IMR-90 (cell line): ENCODE measurements at regions not wholly inside any gene's neighbourhood (a gene's known extent, or its start where the extent isn't known, plus 50 kb on each side); places are given as distances from the start of the nearest gene placed in this dataset.

Experiments used
- ATAC-seq: fragments of 200-7000 bp; cut with Tn5 transposase; 2 replicates; pipeline ENCODE4 v1.9.1; 2020; ENCODE audit warnings: low read depth, mild to moderate bottlenecking, moderate library complexity
- BruUV-seq: library from RNA; stranded (reverse); fragments of 400-500 nt; replicated peaks from 2 replicates; lab custom pipeline; 2021; lab: Mats Ljungman, UMichigan
- CTCF ChIA-PET: fragments of 300-600 bp; formaldehyde crosslinking; extraction: SDS; loops from one replicate; lab custom pipeline; 2021; ENCODE audit warnings: antibody characterized with exemption; lab: Yijun Ruan, JAX
- POLR2A ChIA-PET: fragments of 300-600 bp; sonication (Branson Sonifier 250); formaldehyde crosslinking; loops from one replicate; lab custom pipeline; 2022; ENCODE audit warnings: antibody characterized with exemption; ENCODE audit not compliant: unreplicated experiment; lab: Charles Lee
- DNase-seq: peaks from one replicate; pipeline ENCODE4 v3.0.0; 2013
- H2AFZ ChIP-seq: replicated peaks from 2 replicates; pipeline ENCODE3; 2013; ENCODE audit warnings: low read length, mild to moderate bottlenecking; ENCODE audit not compliant: poor library complexity
- H2AK5ac ChIP-seq: 2 replicates; pipeline ENCODE4 v1.6.1; 2013; ENCODE audit warnings: low read depth, low read length, inconsistent platforms
- H2AK9ac ChIP-seq: replicated peaks from 2 replicates; pipeline ENCODE3; 2013; ENCODE audit warnings: mild to moderate bottlenecking, low read depth, low read length, moderate library complexity; ENCODE audit not compliant: poor library complexity
- H2BK120ac ChIP-seq: 2 replicates; pipeline ENCODE4 v1.6.1; 2013; ENCODE audit warnings: low read depth, low read length, inconsistent platforms
- H2BK15ac ChIP-seq: 3 replicates; pipeline ENCODE4 v1.6.1; 2013; ENCODE audit warnings: low read depth, low read length, inconsistent platforms
- H2BK20ac ChIP-seq: 2 replicates; pipeline ENCODE4 v1.6.1; 2013; ENCODE audit warnings: low read depth, mild to moderate bottlenecking, inconsistent platforms, low read length, moderate library complexity
- H2BK5ac ChIP-seq: 2 replicates; pipeline ENCODE4 v1.6.1; 2013; ENCODE audit warnings: mild to moderate bottlenecking, low read depth, low read length, inconsistent platforms; ENCODE audit not compliant: poor library complexity, severe bottlenecking
- H3K14ac ChIP-seq: replicated peaks from 2 replicates; pipeline ENCODE4 v1.6.1; 2013; ENCODE audit warnings: low read depth, low read length, inconsistent platforms
- H3K18ac ChIP-seq: 2 replicates; pipeline ENCODE4 v1.6.1; 2013; ENCODE audit warnings: low read depth, low read length, control low read depth
- H3K23ac ChIP-seq: 2 replicates; pipeline ENCODE4 v1.6.1; 2013; ENCODE audit warnings: low read depth, low read length, inconsistent platforms
- H3K27ac ChIP-seq: 2 replicates; pipeline ENCODE4 v1.5.1; 2013; ENCODE audit warnings: mild to moderate bottlenecking, control low read depth, low read length; ENCODE audit not compliant: insufficient read depth
- H3K27me3 ChIP-seq: 2 replicates; pipeline ENCODE4 v1.6.1; 2013; ENCODE audit warnings: low read length; ENCODE audit not compliant: control insufficient read depth, insufficient read depth
- H3K36me3 ChIP-seq: 2 replicates; pipeline ENCODE4 v1.6.1; 2013; ENCODE audit warnings: low read length, mixed read lengths; ENCODE audit not compliant: control insufficient read depth, insufficient read depth
- H3K4ac ChIP-seq: 2 replicates; pipeline ENCODE4 v1.6.1; 2013; ENCODE audit warnings: low read depth, low read length, inconsistent platforms
- H3K4me1 ChIP-seq: 2 replicates; pipeline ENCODE4 v1.6.1; 2013; ENCODE audit warnings: low read length, mixed read lengths; ENCODE audit not compliant: control insufficient read depth, insufficient read depth
- H3K4me2 ChIP-seq: 2 replicates; pipeline ENCODE4 v1.6.1; 2013; ENCODE audit warnings: low read depth, mild to moderate bottlenecking, control low read depth, low read length, moderate library complexity
- H3K4me3 ChIP-seq: 2 replicates; pipeline ENCODE4 v1.5.1; 2013; ENCODE audit warnings: low read depth, mild to moderate bottlenecking, control low read depth, low read length, moderate library complexity; ENCODE audit not compliant: insufficient read depth
- H3K56ac ChIP-seq: 2 replicates; pipeline ENCODE4 v1.6.1; 2013; ENCODE audit warnings: low read length, inconsistent platforms; ENCODE audit not compliant: insufficient read depth; ENCODE audit errors: extremely low read depth
- H3K79me1 ChIP-seq, 2 experiments: 2 replicates each; pipeline ENCODE4 v1.6.1; 2013; ENCODE audit warnings: low read length in 2 of 2, inconsistent platforms in 1 of 2, low read depth in 1 of 2
- H3K9ac ChIP-seq: 2 replicates; pipeline ENCODE4 v1.6.1; 2013; ENCODE audit warnings: low read depth, low read length, control low read depth
- H3K9me1 ChIP-seq: 2 replicates; pipeline ENCODE4 v1.6.1; 2013; ENCODE audit warnings: low read length, inconsistent platforms; ENCODE audit not compliant: insufficient read depth
- H3K9me3 ChIP-seq: 2 replicates; pipeline ENCODE4 v1.6.1; 2013; ENCODE audit warnings: low read length; ENCODE audit not compliant: control insufficient read depth, insufficient read depth
- H4K20me1 ChIP-seq: 2 replicates; pipeline ENCODE4 v1.6.1; 2013; ENCODE audit warnings: low read length, inconsistent platforms; ENCODE audit not compliant: insufficient read depth
- H4K5ac ChIP-seq: 2 replicates; pipeline ENCODE4 v1.6.1; 2013; ENCODE audit warnings: mild to moderate bottlenecking, low read depth, low read length, control low read depth
- H4K8ac ChIP-seq, 2 experiments: 2 replicates each; pipeline ENCODE4 v1.6.1; 2013; ENCODE audit warnings: low read depth in 2 of 2, low read length in 2 of 2, control low read depth in 1 of 2, inconsistent platforms in 1 of 2
- H4K91ac ChIP-seq: 2 replicates; pipeline ENCODE4 v1.6.1; 2013; ENCODE audit warnings: low read depth, low read length, inconsistent platforms; ENCODE audit not compliant: insufficient read depth
- BHLHE40 ChIP-seq: fragments of 150-350 bp; IDR thresholded peaks from 2 replicates; pipeline ENCODE4 v1.6.1; 2016; ENCODE audit warnings: mild to moderate bottlenecking, low read depth, low read length
- CEBPB ChIP-seq: IDR thresholded peaks from 2 replicates; pipeline ENCODE4 v1.6.1; 2012; ENCODE audit warnings: low read depth, low read length, improper control_type of control experiment
- CHD1 ChIP-seq: IDR thresholded peaks from 2 replicates; pipeline ENCODE4 v1.6.1; 2012; ENCODE audit warnings: low read depth, low read length, improper control_type of control experiment
- FOS ChIP-seq: fragments of 150-350 bp; IDR thresholded peaks from 2 replicates; pipeline ENCODE4 v1.6.1; 2016; ENCODE audit warnings: low read depth, low read length
- NFE2L2 ChIP-seq: fragments of 150-350 bp; IDR thresholded peaks from 2 replicates; pipeline ENCODE4 v1.6.1; 2016; ENCODE audit warnings: low read depth, mild to moderate bottlenecking, low read length
- POLR2A ChIP-seq: IDR thresholded peaks from 2 replicates; pipeline ENCODE4 v1.6.1; 2012; ENCODE audit warnings: mild to moderate bottlenecking, low read depth, low read length
- RAD21 ChIP-seq: IDR thresholded peaks from 2 replicates; pipeline ENCODE4 v1.6.1; 2012; ENCODE audit warnings: low read length, improper control_type of control experiment
- SMC3 ChIP-seq: fragments of 150-350 bp; IDR thresholded peaks from 2 replicates; pipeline ENCODE4 v1.6.1; 2016; ENCODE audit warnings: low read depth, mild to moderate bottlenecking, antibody characterized with exemption, low read length, moderate library complexity
- WGBS, 2 experiments: methylation state at CpG; one replicate each; pipeline versions ENCODE4 v1.1.5 to v1.1.7; 2013; ENCODE audit warnings: missing lambda C conversion rate in 2 of 2; ENCODE audit not compliant: insufficient read length in 1 of 2; ENCODE audit errors: extremely low coverage in 2 of 2; 5-methylcytosine and 5-hydroxymethylcytosine counted together
- dilution Hi-C: fragments of 300-500 bp; cut with HindIII; formaldehyde crosslinking; loops from one replicate; pipeline ENCODE4 v1.14.3; 2018; ENCODE audit warnings: low sequenced_read_pairs; ENCODE audit not compliant: unreplicated experiment
- in situ Hi-C: fragments of 300-500 bp; cut with MboI; formaldehyde crosslinking; loops from 3 replicates; pipeline ENCODE4 v1.14.3; 2019; ENCODE audit warnings: low sequenced_read_pairs, inconsistent platforms, mixed read lengths
- intact Hi-C: fragments of 100-400 bp; cut with micrococcal nuclease; formaldehyde crosslinking; loops from 2 replicates; pipeline ENCODE4 v1.10.0; 2022
- TF ChIP-seq, protein P1 (sequence below): fragments of 150-350 bp; IDR thresholded peaks from 2 replicates; pipeline ENCODE4 v1.6.1; 2017; ENCODE audit warnings: mild to moderate bottlenecking, antibody characterized with exemption, low read length, low read depth
- TF ChIP-seq, protein P2 (sequence below): fragments of 150-350 bp; IDR thresholded peaks from 2 replicates; pipeline ENCODE4 v1.6.1; 2016; ENCODE audit warnings: low read depth, mild to moderate bottlenecking, low read length, moderate library complexity, borderline replicate concordance
- TF ChIP-seq, protein P3 (sequence below): conservative IDR thresholded peaks from 2 replicates; pipeline ENCODE4 v1.5.1; 2012; ENCODE audit warnings: mild to moderate bottlenecking, low read depth, low read length, improper control_type of control experiment

DNA sequence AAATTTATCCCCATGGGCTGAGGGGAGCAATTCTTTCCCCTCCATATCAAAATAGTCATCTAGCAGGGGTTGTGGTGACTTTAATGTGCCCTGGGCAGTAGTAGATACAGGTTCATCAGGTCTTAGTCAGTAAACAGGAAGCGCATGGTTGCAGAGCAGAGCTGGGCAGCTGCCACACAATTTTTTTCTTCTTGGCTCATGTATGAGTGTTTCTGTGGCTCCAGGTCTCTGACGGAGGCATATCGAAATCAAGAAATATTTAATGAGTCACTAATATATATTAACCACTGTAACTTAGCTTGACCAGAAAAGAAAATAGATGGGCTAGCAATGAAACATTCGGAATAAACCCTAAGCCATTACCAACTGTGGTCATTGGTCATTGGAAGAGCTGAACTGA lies 68.4 kb upstream of the UBL3 start:
- Histone ChIP-seq H3K27me3 (no peaks in the 10 kb centered on the region), H4K5ac (no peak overlapping the region), H3K27ac (no peak overlapping the region; the same call in 1 of the 2 replicates), H4K8ac (peak overlapping the region in 1 of 2 experiments; percentile 4; a peak in 1 of 4 replicates), H4K91ac (peak overlapping the region; percentile 57; the same call in 1 of the 2 replicates), H3K9me1 (peaks cover 13% of the 10 kb centered on the region), H2BK15ac (peak overlapping the region; percentile 61; the same call in 2 of the 3 replicates), H2AK5ac (peak overlapping the region; percentile 90; the same call in 1 of the 2 replicates), H2BK120ac (peak overlapping the region; percentile 53; the same call in 1 of the 2 replicates), H3K18ac (no peak overlapping the region; the same call in 1 of the 2 replicates), H4K20me1 (peaks cover 3% of the 10 kb centered on the region; the same call in 1 of the 2 replicates), H2AFZ (peak overlapping the region; percentile 9), H3K9ac (no peak overlapping the region), H3K4me3 (no peak overlapping the region), H2BK5ac (no peak overlapping the region), H3K4me2 (no peak overlapping the region), H2AK9ac (no peak overlapping the region), H3K23ac (no peak overlapping the region), H3K4ac (peak overlapping the region; percentile 37; the same call in 1 of the 2 replicates), H3K4me1 (peaks cover 14% of the 10 kb centered on the region), H3K36me3 (no peaks in the 10 kb centered on the region), H3K14ac (0 out of 2 replicates have a peak overlapping the region, but pooled peaks have one; percentile 8), H3K56ac (no peak overlapping the region), H3K79me1 (no peaks in the 10 kb centered on the region), H3K9me3 (no peaks in the 10 kb centered on the region), H2BK20ac (0 out of 2 replicates have a peak overlapping the region, but pooled peaks have one; percentile 10)
- ATAC-seq (peak; percentile 28), DNase-seq (peak; percentile 92)
- no TSS peak for BruUV-seq
- CTCF ChIA-PET = interaction anchor here (0.6 kb wide), 1 partner anchor 334 kb away, joined by 4 read pairs; no protein-coding TSS in a partner anchor
- WGBS, 2 experiments = no CpG with 5 or more reads among the region's 4 CpGs
- POLR2A ChIA-PET = no interaction called here
- TF ChIP-seq CEBPB (peak; percentile 40), BHLHE40 (0 out of 2 replicates have a peak, but pooled peaks have one; percentile 23), POLR2A (no peak), NFE2L2 (no peak), CHD1 (no peak), SMC3 (no peak), RAD21 (no peak; the same call in 1 of the 2 replicates), FOS (peak; percentile 71)
- TF ChIP-seq, protein P1, sequence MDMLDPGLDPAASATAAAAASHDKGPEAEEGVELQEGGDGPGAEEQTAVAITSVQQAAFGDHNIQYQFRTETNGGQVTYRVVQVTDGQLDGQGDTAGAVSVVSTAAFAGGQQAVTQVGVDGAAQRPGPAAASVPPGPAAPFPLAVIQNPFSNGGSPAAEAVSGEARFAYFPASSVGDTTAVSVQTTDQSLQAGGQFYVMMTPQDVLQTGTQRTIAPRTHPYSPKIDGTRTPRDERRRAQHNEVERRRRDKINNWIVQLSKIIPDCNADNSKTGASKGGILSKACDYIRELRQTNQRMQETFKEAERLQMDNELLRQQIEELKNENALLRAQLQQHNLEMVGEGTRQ = no peak
- TF ChIP-seq, protein P2, sequence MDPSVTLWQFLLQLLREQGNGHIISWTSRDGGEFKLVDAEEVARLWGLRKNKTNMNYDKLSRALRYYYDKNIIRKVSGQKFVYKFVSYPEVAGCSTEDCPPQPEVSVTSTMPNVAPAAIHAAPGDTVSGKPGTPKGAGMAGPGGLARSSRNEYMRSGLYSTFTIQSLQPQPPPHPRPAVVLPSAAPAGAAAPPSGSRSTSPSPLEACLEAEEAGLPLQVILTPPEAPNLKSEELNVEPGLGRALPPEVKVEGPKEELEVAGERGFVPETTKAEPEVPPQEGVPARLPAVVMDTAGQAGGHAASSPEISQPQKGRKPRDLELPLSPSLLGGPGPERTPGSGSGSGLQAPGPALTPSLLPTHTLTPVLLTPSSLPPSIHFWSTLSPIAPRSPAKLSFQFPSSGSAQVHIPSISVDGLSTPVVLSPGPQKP = no peak
- TF ChIP-seq, protein P3, sequence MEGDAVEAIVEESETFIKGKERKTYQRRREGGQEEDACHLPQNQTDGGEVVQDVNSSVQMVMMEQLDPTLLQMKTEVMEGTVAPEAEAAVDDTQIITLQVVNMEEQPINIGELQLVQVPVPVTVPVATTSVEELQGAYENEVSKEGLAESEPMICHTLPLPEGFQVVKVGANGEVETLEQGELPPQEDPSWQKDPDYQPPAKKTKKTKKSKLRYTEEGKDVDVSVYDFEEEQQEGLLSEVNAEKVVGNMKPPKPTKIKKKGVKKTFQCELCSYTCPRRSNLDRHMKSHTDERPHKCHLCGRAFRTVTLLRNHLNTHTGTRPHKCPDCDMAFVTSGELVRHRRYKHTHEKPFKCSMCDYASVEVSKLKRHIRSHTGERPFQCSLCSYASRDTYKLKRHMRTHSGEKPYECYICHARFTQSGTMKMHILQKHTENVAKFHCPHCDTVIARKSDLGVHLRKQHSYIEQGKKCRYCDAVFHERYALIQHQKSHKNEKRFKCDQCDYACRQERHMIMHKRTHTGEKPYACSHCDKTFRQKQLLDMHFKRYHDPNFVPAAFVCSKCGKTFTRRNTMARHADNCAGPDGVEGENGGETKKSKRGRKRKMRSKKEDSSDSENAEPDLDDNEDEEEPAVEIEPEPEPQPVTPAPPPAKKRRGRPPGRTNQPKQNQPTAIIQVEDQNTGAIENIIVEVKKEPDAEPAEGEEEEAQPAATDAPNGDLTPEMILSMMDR = no peak
- intact Hi-C loops = no loop called here
- in situ Hi-C loops = loop anchor here (10.0 kb wide), 1 partner anchor 56 kb away; no protein-coding TSS in a partner anchor
- dilution Hi-C loops = no loop called here
